ENCODE measurements at regions not wholly inside any gene's neighbourhood (a gene's known extent, or its start where the extent isn't known, plus 50 kb on each side); places are given as distances from the start of the nearest gene placed in this dataset.

- intact Hi-C loops (cut with micrococcal nuclease): no loop called here
- peaks cover 0 to 14% of the 10 kb centered on the region in 2 experiments; a peak in 2 of 4 replicates for H3K4me1 ChIP-seq (ENCODE audit: control insufficient read depth in 1 of 2, insufficient read depth in 2 of 2, low read length in 2 of 2)
- H3K9ac ChIP-seq (ENCODE audit: low read length): no peak overlapping the region
- H3K27me3 ChIP-seq (ENCODE audit: insufficient read depth, low read length): peaks cover 39% of the 10 kb centered on the region
- ATAC-seq: no peak
- H3K4me2 ChIP-seq (ENCODE audit: low read length): no peak overlapping the region
- no peaks in the 10 kb centered on the region for H3K79me2 ChIP-seq (ENCODE audit: insufficient read depth, low read length)
- ChIA-PET RAD21 (ENCODE audit: low non-redundant PET in 1 of 2, low total read pairs in 2 of 2, uncharacterized antibody in 2 of 2, unreplicated experiment in 2 of 2) (no interaction called here), CTCF (interaction anchor here (1.3 to 2.4 kb wide), 3 partner anchors 306 to 341 kb away, joined by 3 to 27 read pairs (median 7); no protein-coding TSS in a partner anchor), POLR2A (no interaction called here)
- no peak overlapping the region for H3K27ac ChIP-seq (ENCODE audit: low read depth, low read length)
- H4K20me1 ChIP-seq (ENCODE audit: insufficient read depth): no peaks in the 10 kb centered on the region
- no peak overlapping the region for H2AFZ ChIP-seq (ENCODE audit: low read depth, low read length, poor library complexity, severe bottlenecking)
- no peaks in the 10 kb centered on the region for H3K9me3 ChIP-seq (ENCODE audit: control insufficient read depth in 1 of 2, insufficient read depth in 1 of 2, low read depth in 1 of 2, low read length in 2 of 2)
- DNase-seq (ENCODE audit: low read depth, low spot score): no peak
- TF ChIP-seq ZNF274 (IDR thresholded peaks at IDR 0.05; ENCODE audit: low read depth, low read length) (no peak), YY1 (IDR thresholded peaks at IDR 0.05; ENCODE audit: extremely low read depth, insufficient replicate concordance, low read depth, low read length) (no peak), EGR1 (IDR thresholded peaks at IDR 0.05; ENCODE audit: low read depth) (no peak), ZFX (IDR thresholded peaks at IDR 0.05) (no peak), JUND (IDR thresholded peaks at IDR 0.05) (no peak), FOSL1 (IDR thresholded peaks at IDR 0.05; ENCODE audit: low read depth) (no peak), REST (IDR thresholded peaks at IDR 0.05; ENCODE audit: low read depth) (no peak), EZH2 (IDR thresholded peaks at IDR 0.05) (no peak), CBX3 (IDR thresholded peaks at IDR 0.05; ENCODE audit: low read depth) (no peak), POLR2A (IDR thresholded peaks at IDR 0.05; ENCODE audit: borderline replicate concordance, extremely low read depth, insufficient read depth, insufficient read length) (no peak), ELF1 (IDR thresholded peaks at IDR 0.05; ENCODE audit: borderline replicate concordance, low read depth) (no peak), CEBPB (IDR thresholded peaks at IDR 0.05; ENCODE audit: low read depth) (no peak), POLR2AphosphoS5 (IDR thresholded peaks at IDR 0.05; ENCODE audit: low read depth, low read length) (no peak)
- TF ChIP-seq, protein P1, sequence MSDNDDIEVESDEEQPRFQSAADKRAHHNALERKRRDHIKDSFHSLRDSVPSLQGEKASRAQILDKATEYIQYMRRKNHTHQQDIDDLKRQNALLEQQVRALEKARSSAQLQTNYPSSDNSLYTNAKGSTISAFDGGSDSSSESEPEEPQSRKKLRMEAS (IDR thresholded peaks at IDR 0.05): no peak
- TF ChIP-seq, protein P2, sequence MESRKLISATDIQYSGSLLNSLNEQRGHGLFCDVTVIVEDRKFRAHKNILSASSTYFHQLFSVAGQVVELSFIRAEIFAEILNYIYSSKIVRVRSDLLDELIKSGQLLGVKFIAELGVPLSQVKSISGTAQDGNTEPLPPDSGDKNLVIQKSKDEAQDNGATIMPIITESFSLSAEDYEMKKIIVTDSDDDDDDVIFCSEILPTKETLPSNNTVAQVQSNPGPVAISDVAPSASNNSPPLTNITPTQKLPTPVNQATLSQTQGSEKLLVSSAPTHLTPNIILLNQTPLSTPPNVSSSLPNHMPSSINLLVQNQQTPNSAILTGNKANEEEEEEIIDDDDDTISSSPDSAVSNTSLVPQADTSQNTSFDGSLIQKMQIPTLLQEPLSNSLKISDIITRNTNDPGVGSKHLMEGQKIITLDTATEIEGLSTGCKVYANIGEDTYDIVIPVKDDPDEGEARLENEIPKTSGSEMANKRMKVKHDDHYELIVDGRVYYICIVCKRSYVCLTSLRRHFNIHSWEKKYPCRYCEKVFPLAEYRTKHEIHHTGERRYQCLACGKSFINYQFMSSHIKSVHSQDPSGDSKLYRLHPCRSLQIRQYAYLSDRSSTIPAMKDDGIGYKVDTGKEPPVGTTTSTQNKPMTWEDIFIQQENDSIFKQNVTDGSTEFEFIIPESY (IDR thresholded peaks at IDR 0.05; ENCODE audit: extremely low read depth, insufficient replicate concordance, low read length): no peak
- TF ChIP-seq, protein P3, sequence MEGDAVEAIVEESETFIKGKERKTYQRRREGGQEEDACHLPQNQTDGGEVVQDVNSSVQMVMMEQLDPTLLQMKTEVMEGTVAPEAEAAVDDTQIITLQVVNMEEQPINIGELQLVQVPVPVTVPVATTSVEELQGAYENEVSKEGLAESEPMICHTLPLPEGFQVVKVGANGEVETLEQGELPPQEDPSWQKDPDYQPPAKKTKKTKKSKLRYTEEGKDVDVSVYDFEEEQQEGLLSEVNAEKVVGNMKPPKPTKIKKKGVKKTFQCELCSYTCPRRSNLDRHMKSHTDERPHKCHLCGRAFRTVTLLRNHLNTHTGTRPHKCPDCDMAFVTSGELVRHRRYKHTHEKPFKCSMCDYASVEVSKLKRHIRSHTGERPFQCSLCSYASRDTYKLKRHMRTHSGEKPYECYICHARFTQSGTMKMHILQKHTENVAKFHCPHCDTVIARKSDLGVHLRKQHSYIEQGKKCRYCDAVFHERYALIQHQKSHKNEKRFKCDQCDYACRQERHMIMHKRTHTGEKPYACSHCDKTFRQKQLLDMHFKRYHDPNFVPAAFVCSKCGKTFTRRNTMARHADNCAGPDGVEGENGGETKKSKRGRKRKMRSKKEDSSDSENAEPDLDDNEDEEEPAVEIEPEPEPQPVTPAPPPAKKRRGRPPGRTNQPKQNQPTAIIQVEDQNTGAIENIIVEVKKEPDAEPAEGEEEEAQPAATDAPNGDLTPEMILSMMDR (IDR thresholded peaks at IDR 0.05 in 2 of 3, conservative IDR thresholded peaks at IDR 0.05 in 1 of 3; ENCODE audit: borderline replicate concordance in 1 of 3, insufficient read depth in 1 of 3, low read depth in 2 of 3, low read length in 2 of 3): no peak
- H3K36me3 ChIP-seq (ENCODE audit: control insufficient read depth in 1 of 2, insufficient read depth in 2 of 2, low read length in 2 of 2): no peaks in the 10 kb centered on the region
- BruUV-seq (replicated peaks): no TSS peak
- no peaks in the 10 kb centered on the region for H3K9me2 ChIP-seq (ENCODE audit: insufficient read depth)
- no peak overlapping the region for H3K4me3 ChIP-seq (replicated peaks in 1 of 2; ENCODE audit: low read depth in 1 of 2, low read length in 2 of 2)
These were observed 201.3 kb upstream of the RBM19 start for GRCh38 chr12:114167431-114167830.
